ENCODE measurements at regions not wholly inside any gene's neighbourhood (a gene's known extent, or its start where the extent isn't known, plus 50 kb on each side); places are given as distances from the start of the nearest gene placed in this dataset.

GRCh38 chr6:158906926-158907325 lies 87.8 kb upstream of the EZR start:
- no peak for DNase-seq (ENCODE audit: low spot score)
- ChIA-PET POLR2A (interaction anchor here (1.0 to 1.1 kb wide), 2 partner anchors 11 to 41 kb away, joined by 5 read pairs; no protein-coding TSS in a partner anchor), CTCF (ENCODE audit: unreplicated experiment) (no interaction called here)
- no TSS peak for BruUV-seq (replicated peaks)
- Histone ChIP-seq H3K4me1 (ENCODE audit: insufficient read depth, low read length, poor library complexity, severe bottlenecking) (peaks cover 27% of the 10 kb centered on the region), H3K9me2 (ENCODE audit: insufficient read depth, low read length) (no peaks in the 10 kb centered on the region), H3K4me3 (ENCODE audit: low read depth, low read length, poor library complexity, severe bottlenecking) (no peak overlapping the region), H3K36me3 (ENCODE audit: insufficient read depth, low read length) (peaks cover 3% of the 10 kb centered on the region; the same call in 1 of the 2 replicates), H3K27ac (ENCODE audit: low read depth, low read length, poor library complexity, severe bottlenecking) (no peak overlapping the region), H3K4me2 (ENCODE audit: low read length) (no peak overlapping the region), H3K9me3 (ENCODE audit: low read length) (peaks cover 47% of the 10 kb centered on the region), H4K20me1 (ENCODE audit: insufficient read depth, low read length) (no peaks in the 10 kb centered on the region), H2AFZ (ENCODE audit: low read length) (no peak overlapping the region), H3K79me2 (ENCODE audit: insufficient read depth, low read depth, low read length) (no peaks in the 10 kb centered on the region)
- intact Hi-C loops (cut with micrococcal nuclease; ENCODE audit: unreplicated experiment) = no loop called here
- TF ChIP-seq EZH2phosphoT487 (IDR thresholded peaks at IDR 0.05; ENCODE audit: borderline replicate concordance, low read depth, low read length) = no peak
- TF ChIP-seq, protein P1, sequence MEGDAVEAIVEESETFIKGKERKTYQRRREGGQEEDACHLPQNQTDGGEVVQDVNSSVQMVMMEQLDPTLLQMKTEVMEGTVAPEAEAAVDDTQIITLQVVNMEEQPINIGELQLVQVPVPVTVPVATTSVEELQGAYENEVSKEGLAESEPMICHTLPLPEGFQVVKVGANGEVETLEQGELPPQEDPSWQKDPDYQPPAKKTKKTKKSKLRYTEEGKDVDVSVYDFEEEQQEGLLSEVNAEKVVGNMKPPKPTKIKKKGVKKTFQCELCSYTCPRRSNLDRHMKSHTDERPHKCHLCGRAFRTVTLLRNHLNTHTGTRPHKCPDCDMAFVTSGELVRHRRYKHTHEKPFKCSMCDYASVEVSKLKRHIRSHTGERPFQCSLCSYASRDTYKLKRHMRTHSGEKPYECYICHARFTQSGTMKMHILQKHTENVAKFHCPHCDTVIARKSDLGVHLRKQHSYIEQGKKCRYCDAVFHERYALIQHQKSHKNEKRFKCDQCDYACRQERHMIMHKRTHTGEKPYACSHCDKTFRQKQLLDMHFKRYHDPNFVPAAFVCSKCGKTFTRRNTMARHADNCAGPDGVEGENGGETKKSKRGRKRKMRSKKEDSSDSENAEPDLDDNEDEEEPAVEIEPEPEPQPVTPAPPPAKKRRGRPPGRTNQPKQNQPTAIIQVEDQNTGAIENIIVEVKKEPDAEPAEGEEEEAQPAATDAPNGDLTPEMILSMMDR (conservative IDR thresholded peaks at IDR 0.05; ENCODE audit: low read length) = no peak

DNA sequence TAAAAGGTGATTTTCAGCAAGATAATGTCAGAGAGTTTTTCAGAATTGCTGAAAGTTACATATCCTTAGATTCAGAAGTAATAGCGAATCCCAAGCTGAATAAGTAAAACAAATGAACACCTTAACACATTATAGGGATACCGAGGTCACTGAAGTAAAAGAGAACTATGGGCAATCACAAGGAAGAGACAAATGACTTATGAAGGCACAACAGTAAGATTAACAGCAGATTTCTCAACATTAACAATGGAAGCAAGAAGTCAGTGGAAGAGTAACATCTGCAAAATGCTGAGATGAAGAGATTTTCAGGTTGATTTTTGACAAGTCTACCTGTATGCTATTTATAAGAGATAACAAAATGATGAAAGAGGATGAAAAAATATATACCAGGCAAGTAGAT lies 86.1 kb upstream of the EZR start:
- H2AFZ ChIP-seq (ENCODE audit: low read length) = no peak overlapping the region
- peaks cover 47% of the 10 kb centered on the region for H3K9me3 ChIP-seq (ENCODE audit: low read length)
- ChIA-PET POLR2A (interaction anchor here (0.6 to 2.0 kb wide), 8 partner anchors 15 to 883 kb away, joined by 3 to 10 read pairs (median 4); no protein-coding TSS in a partner anchor), CTCF (ENCODE audit: unreplicated experiment) (no interaction called here)
- intact Hi-C loops (cut with micrococcal nuclease; ENCODE audit: unreplicated experiment) = no loop called here
- no peak for TF ChIP-seq EZH2phosphoT487 (IDR thresholded peaks at IDR 0.05; ENCODE audit: borderline replicate concordance, low read depth, low read length)
- TF ChIP-seq, protein P1 (conservative IDR thresholded peaks at IDR 0.05; ENCODE audit: low read length) = no peak
- H3K79me2 ChIP-seq (ENCODE audit: insufficient read depth, low read depth, low read length) = no peaks in the 10 kb centered on the region
- H3K4me1 ChIP-seq (ENCODE audit: insufficient read depth, low read length, poor library complexity, severe bottlenecking) = peaks cover 13% of the 10 kb centered on the region
- H4K20me1 ChIP-seq (ENCODE audit: insufficient read depth, low read length) = no peaks in the 10 kb centered on the region
- DNase-seq (ENCODE audit: low spot score) = peak; percentile 54
- H3K36me3 ChIP-seq (ENCODE audit: insufficient read depth, low read length) = peaks cover 3% of the 10 kb centered on the region; the same call in 1 of the 2 replicates
- H3K4me2 ChIP-seq (ENCODE audit: low read length) = no peak overlapping the region
- H3K9me2 ChIP-seq (ENCODE audit: insufficient read depth, low read length) = no peaks in the 10 kb centered on the region
- no TSS peak for BruUV-seq (replicated peaks)
- H3K4me3 ChIP-seq (ENCODE audit: low read depth, low read length, poor library complexity, severe bottlenecking) = no peak overlapping the region
- no peak overlapping the region for H3K27ac ChIP-seq (ENCODE audit: low read depth, low read length, poor library complexity, severe bottlenecking)

DNA sequence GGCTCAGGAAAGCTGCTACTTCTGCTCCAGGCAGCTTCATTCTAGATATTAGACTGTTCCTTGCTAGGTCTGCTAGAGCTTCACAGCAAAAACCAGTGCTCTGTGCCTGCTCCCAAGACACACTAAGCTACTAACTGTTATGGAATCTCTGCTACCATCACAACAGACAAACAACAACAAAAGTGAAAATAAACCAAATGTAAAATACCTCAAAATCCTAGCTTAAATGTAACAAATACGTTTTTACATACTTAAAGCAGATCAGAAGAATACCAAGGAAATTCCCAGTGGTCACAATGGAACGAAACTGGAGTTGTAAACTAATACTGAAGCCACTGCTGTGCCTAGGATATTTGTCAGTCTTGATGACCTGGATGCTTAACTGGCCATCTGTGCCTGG lies 84.6 kb upstream of the EZR start:
- no peak for TF ChIP-seq EZH2phosphoT487 (IDR thresholded peaks at IDR 0.05; ENCODE audit: borderline replicate concordance, low read depth, low read length)
- TF ChIP-seq, protein P1 (conservative IDR thresholded peaks at IDR 0.05; ENCODE audit: low read length) = no peak
- H3K4me2 ChIP-seq (ENCODE audit: low read length) = no peak overlapping the region
- H4K20me1 ChIP-seq (ENCODE audit: insufficient read depth, low read length) = no peaks in the 10 kb centered on the region
- H3K27ac ChIP-seq (ENCODE audit: low read depth, low read length, poor library complexity, severe bottlenecking) = no peak overlapping the region
- H3K9me2 ChIP-seq (ENCODE audit: insufficient read depth, low read length) = no peaks in the 10 kb centered on the region
- peaks cover 3% of the 10 kb centered on the region; the same call in 1 of the 2 replicates for H3K36me3 ChIP-seq (ENCODE audit: insufficient read depth, low read length)
- H3K9me3 ChIP-seq (ENCODE audit: low read length) = peaks cover 47% of the 10 kb centered on the region
- intact Hi-C loops (cut with micrococcal nuclease; ENCODE audit: unreplicated experiment) = no loop called here
- H2AFZ ChIP-seq (ENCODE audit: low read length) = no peak overlapping the region
- H3K4me3 ChIP-seq (ENCODE audit: low read depth, low read length, poor library complexity, severe bottlenecking) = no peak overlapping the region
- DNase-seq (ENCODE audit: low spot score) = no peak
- BruUV-seq (replicated peaks) = no TSS peak
- ChIA-PET CTCF (ENCODE audit: unreplicated experiment) (no interaction called here), POLR2A (interaction anchor here (0.6 to 2.0 kb wide), 5 partner anchors 9 to 200 kb away, joined by 3 to 10 read pairs (median 5); no protein-coding TSS in a partner anchor)
- H3K79me2 ChIP-seq (ENCODE audit: insufficient read depth, low read depth, low read length) = no peaks in the 10 kb centered on the region
- H3K4me1 ChIP-seq (ENCODE audit: insufficient read depth, low read length, poor library complexity, severe bottlenecking) = peaks cover 4% of the 10 kb centered on the region

Measured in OCI-LY7 (cell line).